ENCODE measurements at regions not wholly inside any gene's neighbourhood (a gene's known extent, or its start where the extent isn't known, plus 50 kb on each side); places are given as distances from the start of the nearest gene placed in this dataset.

- Histone ChIP-seq H3K36me3 (ENCODE audit: insufficient read depth, low read length) (no peaks in the 10 kb centered on the region), H3K9me3 (ENCODE audit: low read length) (no peaks in the 10 kb centered on the region), H2AFZ (ENCODE audit: low read length) (no peak overlapping the region), H3F3A (ENCODE audit: insufficient read depth, low read length) (no peaks in the 10 kb centered on the region), H3K27ac (ENCODE audit: low read depth, low read length, poor library complexity, severe bottlenecking) (no peak overlapping the region), H3K4me3 (ENCODE audit: low read depth, low read length, poor library complexity, severe bottlenecking) (no peak overlapping the region), H3K4me2 (ENCODE audit: low read length) (no peak overlapping the region), H3K9me2 (ENCODE audit: low read depth, low read length) (no peaks in the 10 kb centered on the region), H4K20me1 (ENCODE audit: insufficient read depth, low read length) (no peaks in the 10 kb centered on the region), H3K27me3 (ENCODE audit: insufficient read depth, low read length) (no peaks in the 10 kb centered on the region), H3K9ac (ENCODE audit: low read length) (no peak overlapping the region), H3K79me2 (ENCODE audit: insufficient read depth, low read length) (no peaks in the 10 kb centered on the region), H3K4me1 (ENCODE audit: insufficient read depth, low read length, severe bottlenecking) (no peaks in the 10 kb centered on the region)
- TF ChIP-seq CTCF (IDR thresholded peaks at IDR 0.05; ENCODE audit: low read length) = no peak
- TF ChIP-seq EZH2 (IDR thresholded peaks at IDR 0.05; ENCODE audit: borderline replicate concordance, low read length) = no peak
These were observed 177.3 kb downstream of the DKK1 start for GRCh38 chr10:52491246-52491995.

- H3F3A ChIP-seq (ENCODE audit: insufficient read depth, low read length) = no peaks in the 10 kb centered on the region
- H3K27me3 ChIP-seq (ENCODE audit: insufficient read depth, low read length) = no peaks in the 10 kb centered on the region
- H3K4me3 ChIP-seq (ENCODE audit: low read depth, low read length, poor library complexity, severe bottlenecking) = no peak overlapping the region
- no peak overlapping the region for H3K9ac ChIP-seq (ENCODE audit: low read length)
- H3K27ac ChIP-seq (ENCODE audit: low read depth, low read length, poor library complexity, severe bottlenecking) = no peak overlapping the region
- H3K9me3 ChIP-seq (ENCODE audit: low read length) = no peaks in the 10 kb centered on the region
- H4K20me1 ChIP-seq (ENCODE audit: insufficient read depth, low read length) = no peaks in the 10 kb centered on the region
- no peak overlapping the region for H2AFZ ChIP-seq (ENCODE audit: low read length)
- H3K4me1 ChIP-seq (ENCODE audit: insufficient read depth, low read length, severe bottlenecking) = no peaks in the 10 kb centered on the region
- no peaks in the 10 kb centered on the region for H3K79me2 ChIP-seq (ENCODE audit: insufficient read depth, low read length)
- no peaks in the 10 kb centered on the region for H3K9me2 ChIP-seq (ENCODE audit: low read depth, low read length)
- H3K4me2 ChIP-seq (ENCODE audit: low read length) = no peak overlapping the region
- no peaks in the 10 kb centered on the region for H3K36me3 ChIP-seq (ENCODE audit: insufficient read depth, low read length)
- TF ChIP-seq EZH2 (IDR thresholded peaks at IDR 0.05; ENCODE audit: borderline replicate concordance, low read length) (no peak), CTCF (IDR thresholded peaks at IDR 0.05; ENCODE audit: low read length) (no peak)
These were observed 185.2 kb downstream of the DKK1 start for GRCh38 chr10:52499281-52499680.

GRCh38 chr10:52500476-52500875 is 186.4 kb downstream of the DKK1 start:
- H3K79me2 ChIP-seq (ENCODE audit: insufficient read depth, low read length) = no peaks in the 10 kb centered on the region
- H3K9me3 ChIP-seq (ENCODE audit: low read length) = no peaks in the 10 kb centered on the region
- H3F3A ChIP-seq (ENCODE audit: insufficient read depth, low read length) = no peaks in the 10 kb centered on the region
- no peak overlapping the region for H3K27ac ChIP-seq (ENCODE audit: low read depth, low read length, poor library complexity, severe bottlenecking)
- H3K9ac ChIP-seq (ENCODE audit: low read length) = no peak overlapping the region
- H3K4me2 ChIP-seq (ENCODE audit: low read length) = no peak overlapping the region
- TF ChIP-seq CTCF (IDR thresholded peaks at IDR 0.05; ENCODE audit: low read length) (no peak), EZH2 (IDR thresholded peaks at IDR 0.05; ENCODE audit: borderline replicate concordance, low read length) (no peak)
- no peaks in the 10 kb centered on the region for H3K27me3 ChIP-seq (ENCODE audit: insufficient read depth, low read length)
- no peaks in the 10 kb centered on the region for H3K9me2 ChIP-seq (ENCODE audit: low read depth, low read length)
- H3K4me3 ChIP-seq (ENCODE audit: low read depth, low read length, poor library complexity, severe bottlenecking) = no peak overlapping the region
- no peaks in the 10 kb centered on the region for H4K20me1 ChIP-seq (ENCODE audit: insufficient read depth, low read length)
- no peaks in the 10 kb centered on the region for H3K4me1 ChIP-seq (ENCODE audit: insufficient read depth, low read length, severe bottlenecking)
- no peaks in the 10 kb centered on the region for H3K36me3 ChIP-seq (ENCODE audit: insufficient read depth, low read length)
- H2AFZ ChIP-seq (ENCODE audit: low read length) = no peak overlapping the region
